ENCODE measurements at regions not wholly inside any gene's neighbourhood (a gene's known extent, or its start where the extent isn't known, plus 50 kb on each side); places are given as distances from the start of the nearest gene placed in this dataset.
A peak's percentile ranks its signal among the peaks of the same experiment; 100 is the strongest.

GRCh38 chr4:73929278-73929677 lies 52.5 kb downstream of the PF4 start:
- DNase-seq (ENCODE audit: low spot score), result no peak

GRCh38 chr4:73923631-73923937 lies 54.4 kb downstream of the CXCL1 start:
- DNase-seq (ENCODE audit: low spot score), result no peak

GRCh38 chr4:73922766-73923630 lies 53.8 kb downstream of the CXCL1 start:
- DNase-seq (ENCODE audit: low spot score), result peak; percentile 38

GRCh38 chr4:73922317-73922716 lies 53.1 kb downstream of the CXCL1 start:
- no peak for DNase-seq (ENCODE audit: low spot score)

Measured in kidney capillary endothelial cell (primary cell).